HG02642 (cell line): ENCODE measurements at regions not wholly inside any gene's neighbourhood (a gene's known extent, or its start where the extent isn't known, plus 50 kb on each side); places are given as distances from the start of the nearest gene placed in this dataset.
"Not testable (repeated sequence)": the region's sequence is repeated elsewhere in the genome, so short reads cannot be mapped to it uniquely, and the experiment has no call there.

Experiments
- ATAC-seq: cut with Tn5 transposase; IDR thresholded peaks from one replicate; pipeline ENCODE4 v1.9.1; 2021; ENCODE audit warnings: mild to moderate bottlenecking; ENCODE audit not compliant: unreplicated experiment, poor library complexity

DNA sequence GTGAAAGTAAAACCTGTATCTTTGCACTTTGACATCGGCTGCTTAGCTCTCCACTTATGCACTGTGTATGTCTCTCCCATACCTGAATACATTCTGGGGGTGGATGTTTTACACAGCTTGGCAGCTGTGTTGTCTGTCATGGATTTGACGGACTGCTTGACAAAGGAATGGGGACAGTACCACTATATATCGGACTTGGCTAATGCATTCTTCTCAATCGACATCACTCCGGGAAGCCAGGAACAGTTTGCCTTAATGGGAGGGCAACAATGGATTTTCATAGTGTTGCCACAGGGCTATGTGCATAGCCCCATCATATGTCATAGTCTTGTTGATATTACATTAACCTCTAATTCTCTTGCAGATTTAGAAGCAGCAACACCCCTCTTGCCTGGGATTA is 1008.3 kb downstream of the DNAH5 start:
- no peak for ATAC-seq

- ATAC-seq = no peak
These were observed 1009.8 kb downstream of the DNAH5 start for GRCh38 chr5:12934722-12935121.

DNA sequence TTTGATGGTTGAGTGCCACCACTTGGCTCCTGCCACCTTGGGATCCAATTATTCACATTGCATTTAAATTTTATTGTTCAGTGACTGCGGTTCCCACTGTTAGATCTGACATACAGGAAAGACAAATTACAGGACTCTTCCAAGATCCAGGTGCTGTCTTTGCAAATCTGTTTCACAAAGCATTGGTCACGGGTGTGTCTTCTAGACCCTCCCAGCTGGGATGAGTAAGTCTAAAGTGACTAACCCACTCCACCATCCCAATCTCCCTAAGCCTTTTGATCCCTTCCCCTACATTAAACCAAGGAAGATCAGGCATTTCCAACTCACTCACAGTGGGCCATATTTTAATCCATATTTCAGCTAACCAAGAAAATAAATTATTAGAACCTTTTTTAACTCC is 1016.3 kb upstream of the CTNND2 start:
- no peak for ATAC-seq

GRCh38 chr5:12911156-12911555 is 1006.9 kb upstream of the CTNND2 start:
- no peak for ATAC-seq

GRCh38 chr5:12910641-12911040 is 1006.4 kb upstream of the CTNND2 start:
- no peak for ATAC-seq

DNA sequence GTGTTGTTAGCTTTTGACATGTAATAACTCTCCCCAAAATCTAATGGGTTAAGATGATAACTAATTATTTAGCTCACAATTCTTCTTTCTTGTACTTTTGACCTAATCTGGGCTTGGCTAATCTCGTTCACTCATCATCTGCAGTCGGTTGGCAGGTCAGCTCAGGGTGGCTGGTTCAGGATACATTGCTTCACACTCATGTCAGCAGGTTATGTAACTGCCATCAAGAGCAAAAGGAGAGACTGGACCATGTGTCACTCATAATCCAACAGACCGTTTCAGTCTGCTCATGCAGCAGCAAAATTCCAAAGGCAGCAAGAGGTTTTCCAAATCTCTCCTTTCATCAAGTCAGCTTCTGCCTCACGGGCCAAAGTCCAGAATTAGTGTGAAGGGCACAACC is 998.4 kb upstream of the CTNND2 start:
- ATAC-seq = no peak

DNA sequence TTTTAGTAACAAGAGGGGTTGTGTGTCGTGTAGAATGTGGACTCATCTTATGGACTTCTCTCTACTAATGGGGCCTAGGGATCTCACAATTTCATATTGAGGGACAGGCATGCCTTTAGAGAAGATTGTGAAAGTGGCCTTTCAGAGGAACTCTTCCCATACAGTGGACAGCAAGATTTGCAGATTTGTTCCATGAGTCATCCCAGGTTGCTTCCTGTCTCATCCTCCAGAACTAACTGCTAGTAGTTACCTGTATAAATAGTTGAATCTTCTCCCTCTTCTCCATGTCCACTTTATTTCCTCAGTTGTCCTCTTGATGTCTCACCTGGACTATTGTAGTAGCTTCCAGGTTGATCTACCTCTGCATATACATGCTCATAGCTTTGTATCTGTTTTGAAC is 997.5 kb upstream of the CTNND2 start:
- no peak for ATAC-seq

- no peak for ATAC-seq
These were observed 991.8 kb upstream of the CTNND2 start for GRCh38 chr5:12896086-12896485.

DNA sequence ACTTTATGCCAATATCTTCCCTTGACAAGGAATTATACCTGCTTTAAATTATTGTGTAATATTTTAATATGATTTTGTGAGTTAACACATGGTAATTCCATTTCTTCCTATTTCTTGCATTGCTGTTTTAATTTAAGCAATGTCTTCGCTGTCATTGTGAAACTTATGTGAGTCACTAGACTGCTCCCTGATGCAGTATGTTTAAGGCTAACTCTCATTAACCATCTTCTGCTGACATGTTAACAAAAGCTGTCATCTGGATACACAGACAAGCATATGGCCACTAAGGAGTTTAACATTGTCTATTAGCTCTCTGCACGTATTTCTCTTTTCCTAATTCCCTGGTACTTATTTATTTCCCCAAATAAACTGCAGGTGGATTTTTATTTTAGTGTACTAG is 980.8 kb upstream of the CTNND2 start:
- no peak for ATAC-seq

DNA sequence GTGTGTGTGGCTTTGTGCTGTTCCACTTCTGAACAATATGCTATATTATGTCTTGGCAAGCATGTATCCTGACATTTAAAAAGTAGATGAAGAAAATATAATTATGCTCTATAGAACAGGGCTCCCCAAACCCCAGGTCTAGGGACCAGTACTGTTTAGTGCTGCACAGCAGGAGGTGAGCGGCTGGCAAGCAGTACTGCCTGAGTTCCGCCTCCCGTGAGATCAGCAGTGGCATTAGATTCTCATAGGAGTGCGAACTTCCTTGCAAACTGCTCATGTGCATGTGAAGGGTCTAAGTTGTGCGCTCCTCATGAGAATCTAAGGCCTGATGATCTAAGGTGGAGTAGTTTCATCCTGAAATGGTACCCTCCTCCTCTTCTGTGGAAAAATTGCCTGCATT is 979.1 kb upstream of the CTNND2 start:
- ATAC-seq = no peak

DNA sequence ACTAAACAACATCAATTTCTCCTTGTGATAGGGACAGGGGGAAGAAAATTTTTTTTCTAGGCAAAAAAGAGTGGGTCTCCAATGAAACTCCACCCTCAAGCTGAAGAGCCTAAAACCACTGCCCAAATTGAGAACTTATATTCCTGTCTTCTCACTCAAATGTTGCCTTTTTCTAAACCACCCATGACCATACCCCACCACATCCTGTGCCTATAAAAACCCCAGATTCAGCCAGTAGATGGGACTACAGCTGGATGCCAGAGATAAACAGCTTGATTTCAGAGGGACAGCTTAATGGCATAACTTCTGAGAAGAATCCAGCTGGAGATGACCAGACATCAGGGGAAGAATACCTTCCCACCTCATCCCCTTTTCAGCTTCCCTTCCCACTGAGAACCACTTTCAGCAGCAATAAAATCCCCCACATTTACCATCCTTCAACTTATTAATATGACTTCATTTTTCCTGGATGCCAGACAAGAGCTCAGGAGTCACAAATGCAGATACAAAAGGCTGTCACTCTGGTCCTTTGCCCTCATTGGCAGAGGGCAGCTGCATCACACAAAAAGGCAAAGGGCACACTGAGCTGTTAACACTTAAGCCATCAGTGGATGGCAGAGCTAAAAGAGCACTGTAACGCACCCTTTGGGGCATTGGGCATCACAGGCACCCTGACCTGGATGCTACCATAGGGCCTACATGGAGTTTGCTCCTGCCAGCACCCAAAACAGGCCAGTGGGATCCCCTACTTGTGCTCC is 972.5 kb upstream of the CTNND2 start:
- no peak for ATAC-seq

DNA sequence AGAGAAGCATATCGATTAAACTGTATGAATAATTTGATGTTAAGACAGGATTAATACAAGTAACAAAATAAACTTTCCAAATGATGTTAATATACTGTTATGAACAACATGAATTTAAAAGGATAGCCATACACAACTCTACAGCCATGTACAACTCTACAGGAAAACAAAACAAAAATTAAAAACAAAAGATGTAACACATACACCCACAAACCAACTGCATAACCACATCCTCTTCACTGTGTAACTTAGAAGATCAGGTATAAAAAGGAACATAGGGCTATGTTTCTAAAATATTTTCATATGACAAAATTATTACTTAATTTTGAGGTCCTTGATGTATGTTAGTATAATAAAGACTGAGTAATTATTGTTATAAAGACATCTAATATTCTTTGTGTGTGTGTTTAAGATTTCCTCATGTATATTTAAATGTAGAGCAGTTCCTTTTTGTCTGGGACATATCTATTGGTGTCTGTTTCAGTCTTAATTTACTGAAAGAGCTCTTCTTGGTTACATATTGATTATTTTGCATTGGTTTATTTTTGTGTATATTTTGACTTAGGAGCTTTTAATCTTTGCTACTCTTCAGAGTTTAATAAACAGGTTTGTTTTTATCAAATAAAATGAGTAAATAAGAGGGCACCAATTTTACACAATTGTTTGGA is 966.8 kb upstream of the CTNND2 start:
- ATAC-seq = no peak

DNA sequence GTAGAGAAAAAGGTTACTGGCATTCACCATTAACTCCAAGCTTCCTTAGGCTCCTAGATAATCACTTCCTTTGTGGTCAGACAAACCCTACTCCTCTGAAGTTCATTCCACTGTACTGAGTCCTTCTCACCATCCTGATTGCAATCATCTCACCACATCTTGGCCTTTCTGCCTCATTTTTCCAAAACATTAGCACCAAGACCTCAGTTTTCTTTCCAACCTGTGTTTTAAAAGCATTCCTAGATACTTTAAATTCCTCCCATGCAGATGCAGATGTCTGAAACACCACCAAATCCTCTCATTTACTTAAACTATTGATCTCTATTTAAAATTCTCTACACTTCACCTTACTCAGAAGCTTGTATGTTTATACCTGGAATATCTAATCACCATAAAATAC is 961.3 kb upstream of the CTNND2 start:
- ATAC-seq = no peak

DNA sequence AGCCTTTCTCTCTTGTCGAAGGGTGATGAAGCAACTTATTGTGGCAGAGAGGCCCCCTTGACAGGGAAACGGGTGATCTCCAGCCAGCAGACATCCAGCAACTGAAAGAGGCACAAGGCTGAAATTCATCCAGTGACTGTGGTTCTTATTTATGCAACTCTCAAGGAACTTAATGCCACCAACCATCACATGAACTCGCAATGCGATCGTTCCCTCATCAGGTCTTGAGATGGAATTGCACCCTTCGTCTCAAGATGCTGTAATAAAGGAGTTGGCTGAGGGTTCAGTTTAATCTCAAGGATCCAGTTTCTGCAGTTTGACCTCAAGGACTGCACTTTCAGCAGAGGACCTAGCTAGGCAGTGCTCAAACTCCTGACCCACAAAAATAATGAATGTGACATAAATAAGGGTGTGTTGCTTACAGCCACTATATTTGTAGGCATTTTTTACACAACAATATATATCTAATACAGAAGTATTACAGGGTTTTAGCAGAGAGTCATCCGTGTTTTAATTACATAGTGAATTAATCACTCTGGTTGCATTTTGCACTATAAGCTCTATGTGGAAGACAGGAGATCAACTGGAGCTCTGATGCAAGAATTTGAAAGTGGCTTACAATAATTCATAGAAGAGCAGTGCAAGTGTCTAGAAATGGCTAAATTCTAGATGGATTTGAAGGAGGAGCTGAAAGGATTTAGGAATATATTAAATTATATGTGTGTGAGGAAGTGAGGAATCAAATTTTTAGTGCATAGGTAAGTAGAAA is 957.8 kb upstream of the CTNND2 start:
- no peak for ATAC-seq

DNA sequence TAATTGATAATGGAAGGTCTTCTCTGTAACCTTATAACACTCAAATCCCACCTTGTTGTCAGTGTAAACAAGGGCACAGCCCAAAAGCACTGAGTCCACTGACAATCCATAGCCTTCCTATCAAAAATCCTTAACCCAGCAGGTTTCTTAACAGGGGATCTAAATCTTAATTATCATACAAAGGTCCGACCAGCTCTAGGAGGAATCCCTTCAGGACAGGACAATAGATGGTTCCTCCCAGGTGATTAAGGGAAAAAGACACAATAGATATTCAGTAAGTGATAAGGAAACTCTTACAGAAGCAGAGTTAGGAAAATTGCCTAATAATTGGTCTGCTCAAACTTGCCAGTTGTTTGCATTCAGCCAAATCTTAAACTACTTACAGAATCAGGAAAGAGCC is 951.9 kb upstream of the CTNND2 start:
- ATAC-seq = not testable (repeated sequence)

GRCh38 chr5:12854386-12854785 is 950.1 kb upstream of the CTNND2 start:
- no peak for ATAC-seq

GRCh38 chr5:12851761-12852160 is 947.5 kb upstream of the CTNND2 start:
- no peak for ATAC-seq

GRCh38 chr5:12848709-12849108 is 944.5 kb upstream of the CTNND2 start:
- ATAC-seq = no peak

DNA sequence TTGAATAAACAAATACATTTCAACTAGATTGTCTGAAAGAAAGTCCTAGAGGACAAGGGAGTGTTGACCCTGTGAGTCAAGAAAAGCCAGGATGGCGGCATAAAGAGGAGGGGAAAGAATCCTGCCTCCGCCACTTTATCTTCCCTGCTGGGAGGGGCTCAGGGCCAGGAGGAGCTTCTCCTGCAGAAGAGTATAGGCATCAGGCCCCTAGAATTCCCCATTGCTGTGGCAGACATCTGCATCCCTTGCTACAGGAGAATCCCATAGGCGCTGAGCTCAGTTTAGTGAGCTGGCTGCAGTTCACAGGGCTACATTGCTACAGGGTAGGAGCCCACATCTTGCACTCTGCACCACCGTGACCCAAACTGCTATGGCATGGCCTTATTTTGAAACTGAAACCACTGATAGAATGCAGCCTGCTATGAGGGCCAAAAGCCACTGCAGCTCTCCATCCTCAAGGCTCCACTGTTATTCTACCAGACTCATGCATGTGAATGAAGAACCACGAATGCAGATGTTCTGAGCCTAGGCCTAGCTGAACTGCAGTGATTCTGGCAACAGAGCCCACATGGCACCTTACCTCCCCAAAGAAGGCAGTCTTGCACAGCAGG is 941.4 kb upstream of the CTNND2 start:
- no peak for ATAC-seq

DNA sequence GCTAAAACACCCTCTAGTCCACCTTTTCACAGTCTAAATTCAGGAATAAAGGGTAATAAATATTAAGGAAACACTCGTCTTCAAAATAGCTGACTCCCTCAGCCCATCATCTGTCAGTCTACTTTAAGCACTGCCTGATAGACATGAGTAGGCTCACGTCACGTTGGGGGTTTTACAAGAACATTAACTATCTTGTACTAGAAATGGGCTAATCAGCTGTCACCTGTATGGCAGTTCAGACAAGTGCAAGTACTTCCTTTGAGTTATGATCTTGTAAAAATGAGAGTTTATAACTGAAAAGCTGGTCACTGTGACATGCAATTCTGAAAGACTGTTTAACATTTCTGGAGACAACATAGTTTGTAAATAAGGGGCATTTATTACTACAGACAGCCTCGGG is 936.7 kb upstream of the CTNND2 start:
- no peak for ATAC-seq

- no peak for ATAC-seq
These were observed 933.3 kb upstream of the CTNND2 start for GRCh38 chr5:12837592-12837991.
